Activated CD4-positive, alpha-beta memory T cell treated with anti-CD3 and anti-CD28 coated beads for 36 hours (primary cell): ENCODE measurements at regions not wholly inside any gene's neighbourhood (a gene's known extent, or its start where the extent isn't known, plus 50 kb on each side); places are given as distances from the start of the nearest gene placed in this dataset.
"Not testable (repeated sequence)": the region's sequence is repeated elsewhere in the genome, so short reads cannot be mapped to it uniquely, and the experiment has no call there.

Experiments
- CTCF ChIA-PET: fragments of 350-600 bp; sonication (Branson Sonifier 250); formaldehyde crosslinking; loops from one replicate; lab custom pipeline; 2021; ENCODE audit warnings: antibody characterized with exemption, inconsistent platforms; lab: Charles Lee
- POLR2A ChIA-PET: fragments of 350-600 bp; sonication (Branson Sonifier 250); formaldehyde crosslinking; loops from one replicate; lab custom pipeline; 2021; ENCODE audit warnings: antibody characterized with exemption; lab: Charles Lee
- DNase-seq: peaks from one replicate; pipeline ENCODE4 v3.0.0-alpha.2; 2020
- H3K27ac Mint-ChIP-seq: one replicate; pipeline ENCODE4 v1.8.0; 2021; ENCODE audit warnings: mixed read lengths
- H3K27me3 Mint-ChIP-seq: one replicate; pipeline ENCODE4 v1.8.0; 2021; ENCODE audit warnings: mixed read lengths
- H3K36me3 Mint-ChIP-seq: one replicate; pipeline ENCODE4 v1.8.0; 2021; ENCODE audit warnings: mixed read lengths
- H3K4me1 Mint-ChIP-seq: one replicate; pipeline ENCODE4 v1.8.0; 2021; ENCODE audit warnings: low read depth, mixed read lengths
- H3K4me3 Mint-ChIP-seq: one replicate; pipeline ENCODE4 v1.8.0; 2021; ENCODE audit warnings: mild to moderate bottlenecking, mixed read lengths
- H3K9me3 Mint-ChIP-seq: one replicate; pipeline ENCODE4 v1.8.0; 2021; ENCODE audit warnings: mixed read lengths
- intact Hi-C: fragments of 100-400 bp; cut with micrococcal nuclease; formaldehyde crosslinking; loops from one replicate; pipeline ENCODE4 v1.15.1; 2023

DNA sequence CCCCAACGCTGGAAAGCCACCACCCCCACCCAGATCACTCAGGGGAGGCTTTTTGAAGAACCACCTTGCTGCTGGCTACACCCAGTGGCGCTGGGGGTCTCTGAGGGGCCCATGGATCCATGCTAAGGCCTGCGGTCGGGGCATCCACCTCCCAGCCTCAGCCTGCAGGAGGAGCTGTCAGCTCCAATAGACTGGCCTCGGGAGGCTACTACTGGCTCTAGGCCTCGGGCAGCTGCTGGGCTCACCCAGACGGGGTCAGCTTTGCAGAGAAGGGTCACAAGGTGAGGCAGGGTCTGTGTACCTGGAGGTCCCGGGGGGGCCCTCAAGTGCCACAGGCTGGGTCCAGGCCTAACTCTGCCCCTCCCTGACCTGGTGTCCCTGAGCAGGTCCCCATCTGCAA, 193.7 kb downstream of the OLFM1 start:
- DNase-seq, result no peak
- POLR2A ChIA-PET, result no interaction called here
- intact Hi-C loops, result no loop called here

DNA sequence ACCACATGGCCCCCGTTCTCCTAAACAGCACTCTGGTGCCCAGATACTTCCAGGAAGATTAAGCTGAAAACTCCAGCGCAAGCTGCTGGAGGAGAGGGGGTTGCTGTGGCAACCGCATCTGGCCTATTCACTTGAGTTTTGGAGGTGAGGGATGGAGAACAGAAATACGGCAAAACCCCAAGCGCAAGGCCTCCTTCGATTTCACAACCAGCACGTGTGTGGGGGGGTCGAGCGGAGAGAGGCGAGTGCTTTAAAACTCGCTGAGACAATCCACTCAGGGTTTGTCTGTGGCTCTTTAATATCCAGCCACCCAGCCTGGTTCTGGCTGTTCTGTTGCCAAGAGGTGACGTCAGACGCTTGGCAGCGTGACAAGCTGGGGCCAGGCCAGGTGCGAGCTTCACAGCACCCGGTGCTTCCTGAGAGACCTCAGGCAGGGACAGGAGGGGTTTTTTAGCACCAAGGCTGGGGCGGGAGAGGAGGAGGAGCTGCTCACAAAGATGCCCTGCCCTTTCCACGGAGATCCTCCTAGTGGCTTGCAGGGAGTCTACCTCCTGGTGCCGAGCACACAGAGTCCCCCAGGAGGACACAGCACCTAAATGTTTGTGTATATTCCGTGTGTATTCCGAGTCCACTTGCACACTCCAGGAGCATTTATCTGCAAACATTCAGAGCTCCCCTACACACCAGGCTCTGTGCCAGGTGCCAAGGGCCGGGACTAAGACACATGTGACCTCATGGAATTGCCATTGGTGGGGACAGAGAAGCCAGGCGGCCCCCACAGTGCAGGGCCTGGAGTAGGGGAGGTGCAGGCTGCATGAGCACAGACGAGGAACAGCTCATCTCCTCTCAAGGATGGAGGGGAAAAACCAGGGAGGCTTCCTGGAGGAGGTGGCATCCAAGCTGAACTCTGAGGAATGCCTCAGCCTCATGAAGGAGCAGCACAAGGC, 194.6 kb downstream of the OLFM1 start:
- ChIA-PET POLR2A (no interaction called here), CTCF (no interaction called here)
- H3K36me3 Mint-ChIP-seq, result no peaks in the 10 kb centered on the region
- peak; percentile 35 for DNase-seq
- H3K4me3 Mint-ChIP-seq, result no peak overlapping the region
- intact Hi-C loops, result no loop called here
- H3K4me1 Mint-ChIP-seq, result no peaks in the 10 kb centered on the region
- H3K9me3 Mint-ChIP-seq, result peaks cover 6% of the 10 kb centered on the region
- H3K27me3 Mint-ChIP-seq, result no peaks in the 10 kb centered on the region
- no peak overlapping the region for H3K27ac Mint-ChIP-seq

More for the DNA sequence above, 193.7 kb downstream of the OLFM1 start:
- Mint-ChIP-seq H3K9me3 (peaks cover 1% of the 10 kb centered on the region), H3K27me3 (peaks cover 2% of the 10 kb centered on the region), H3K4me1 (no peaks in the 10 kb centered on the region), H3K36me3 (no peaks in the 10 kb centered on the region), H3K4me3 (no peak overlapping the region), H3K27ac (no peak overlapping the region)
- CTCF ChIA-PET, result no interaction called here

DNA sequence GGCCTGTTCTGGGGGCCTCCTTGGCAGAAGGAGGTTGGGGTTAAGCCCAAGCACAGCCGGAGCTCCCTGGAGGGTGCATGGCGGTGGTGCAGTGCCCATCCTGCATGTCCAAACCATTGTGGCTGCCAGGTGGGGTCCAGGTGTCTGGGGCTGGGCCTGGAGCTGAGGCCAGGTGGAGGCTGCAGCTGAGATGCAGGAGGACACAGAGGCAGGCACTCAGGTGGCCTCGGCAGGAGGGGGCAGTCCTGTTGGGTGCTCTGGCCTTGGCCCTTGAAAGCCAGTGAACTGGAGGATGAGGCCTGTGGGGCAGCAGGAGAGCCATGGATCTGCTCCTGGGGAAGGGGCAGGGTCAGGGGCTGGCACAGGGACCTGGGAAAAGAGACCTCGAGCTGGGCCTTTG, 195.3 kb downstream of the OLFM1 start:
- H3K9me3 Mint-ChIP-seq, result peaks cover 6% of the 10 kb centered on the region
- DNase-seq, result no peak
- no peak overlapping the region for H3K4me3 Mint-ChIP-seq
- H3K27me3 Mint-ChIP-seq, result no peaks in the 10 kb centered on the region
- no peaks in the 10 kb centered on the region for H3K36me3 Mint-ChIP-seq
- intact Hi-C loops, result no loop called here
- POLR2A ChIA-PET, result no interaction called here
- H3K27ac Mint-ChIP-seq, result no peak overlapping the region
- CTCF ChIA-PET, result no interaction called here
- H3K4me1 Mint-ChIP-seq, result no peaks in the 10 kb centered on the region

DNA sequence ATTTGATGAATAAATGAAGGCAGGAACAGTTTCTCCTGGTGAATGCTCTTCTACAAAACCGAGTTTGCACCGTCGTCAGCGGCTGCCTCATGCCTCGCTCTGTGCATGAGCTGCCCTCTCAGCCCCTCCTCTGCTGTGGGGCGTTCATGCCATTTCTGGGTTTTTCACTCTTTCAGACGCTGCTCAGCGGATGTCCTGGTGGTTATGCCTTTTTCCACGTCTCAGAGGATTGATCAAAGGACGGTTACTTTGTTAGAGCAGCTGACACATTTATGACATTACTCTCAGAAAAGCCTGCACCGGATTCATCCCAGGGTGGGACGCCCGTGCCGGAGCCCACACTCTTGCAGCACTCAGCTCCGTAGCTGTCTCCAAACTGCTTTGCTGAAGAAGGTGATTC, 195.9 kb upstream of the PPP1R26 start:
- H3K4me3 Mint-ChIP-seq, result no peak overlapping the region
- CTCF ChIA-PET, result no interaction called here

DNA sequence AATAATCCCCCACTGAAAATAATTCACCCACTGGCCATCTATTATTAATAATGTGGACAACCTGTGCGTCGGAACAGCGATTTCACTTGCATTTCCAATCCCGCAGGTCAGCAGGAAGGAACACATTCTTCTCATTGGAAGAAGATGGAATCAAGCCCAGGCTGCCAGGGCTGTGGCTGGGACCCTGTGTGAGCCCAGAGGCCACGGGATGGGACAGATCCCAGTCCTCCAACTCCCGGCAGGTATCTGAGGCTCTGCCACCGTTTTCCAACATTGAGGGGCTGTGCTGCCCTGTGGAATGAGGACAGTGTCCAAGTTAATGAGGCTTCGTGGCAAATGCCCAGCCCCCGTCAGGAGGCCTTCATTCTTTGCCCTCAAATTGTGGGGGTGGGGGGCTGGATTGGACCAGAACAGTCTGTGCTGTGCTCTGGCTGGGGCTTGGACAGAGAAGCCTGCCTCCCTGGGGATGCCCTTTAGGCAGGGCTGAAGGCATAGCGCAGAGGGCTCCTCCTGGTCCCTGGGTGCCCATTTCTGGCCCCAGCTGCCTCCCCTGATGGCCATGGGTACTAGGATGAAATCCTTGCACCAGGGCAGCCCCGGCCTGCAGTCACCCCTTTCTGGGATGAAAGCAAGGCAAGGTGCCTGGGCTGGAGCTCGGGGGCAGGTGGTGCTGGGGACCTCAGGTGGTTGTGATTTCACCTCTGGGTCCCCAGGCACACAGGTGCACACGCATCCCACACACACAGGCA, 195.0 kb upstream of the PPP1R26 start:
- no peaks in the 10 kb centered on the region for H3K4me1 Mint-ChIP-seq
- ChIA-PET CTCF (no interaction called here), POLR2A (no interaction called here)
- no peak overlapping the region for H3K27ac Mint-ChIP-seq
- H3K36me3 Mint-ChIP-seq, result no peaks in the 10 kb centered on the region
- no peaks in the 10 kb centered on the region for H3K27me3 Mint-ChIP-seq
- intact Hi-C loops, result no loop called here
- H3K4me3 Mint-ChIP-seq, result no peak overlapping the region
- DNase-seq, result no peak
- H3K9me3 Mint-ChIP-seq, result peaks cover 6% of the 10 kb centered on the region

More for the DNA sequence above, 195.9 kb upstream of the PPP1R26 start:
- Mint-ChIP-seq H3K27me3 (no peaks in the 10 kb centered on the region), H3K27ac (no peak overlapping the region), H3K4me1 (no peaks in the 10 kb centered on the region), H3K36me3 (no peaks in the 10 kb centered on the region), H3K9me3 (peaks cover 6% of the 10 kb centered on the region)
- POLR2A ChIA-PET, result no interaction called here
- intact Hi-C loops, result no loop called here
- DNase-seq, result no peak

DNA sequence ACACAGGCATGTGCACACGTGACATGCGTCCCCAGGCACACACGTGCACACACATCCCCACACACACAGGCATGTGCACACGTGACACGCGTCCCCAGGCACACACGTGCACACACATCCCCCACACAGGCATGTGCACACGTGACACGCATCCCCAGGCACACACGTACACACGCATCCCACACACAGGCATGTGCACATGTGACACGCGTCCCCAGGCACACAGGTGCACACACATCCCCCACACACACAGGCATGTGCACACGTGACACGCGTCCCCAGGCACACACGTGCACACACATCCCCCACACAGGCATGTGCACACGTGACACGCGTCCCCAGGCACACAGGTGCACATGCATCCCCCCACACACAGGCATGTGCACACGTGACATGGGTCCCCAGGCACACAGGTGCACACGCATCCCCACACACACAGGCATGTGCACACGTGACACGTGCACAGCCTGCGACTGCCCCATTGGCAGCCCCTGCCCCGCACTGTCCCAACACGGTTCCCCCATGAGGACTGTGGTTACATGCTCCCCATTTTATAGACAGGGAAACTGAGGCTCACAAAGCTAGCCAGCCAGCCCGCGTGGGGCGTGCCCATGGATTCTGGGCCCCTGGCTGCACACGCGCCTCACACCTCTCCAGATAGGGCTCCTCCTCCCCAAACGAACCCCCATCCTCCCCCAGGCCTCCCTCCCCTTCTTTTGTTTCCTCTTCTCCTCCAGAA, 193.2 kb upstream of the PPP1R26 start:
- H3K36me3 Mint-ChIP-seq, H3K4me1 Mint-ChIP-seq, H3K4me3 Mint-ChIP-seq, CTCF ChIA-PET, DNase-seq, intact Hi-C loops, POLR2A ChIA-PET, H3K27me3 Mint-ChIP-seq, H3K27ac Mint-ChIP-seq, H3K9me3 Mint-ChIP-seq: not testable (repeated sequence)

DNA sequence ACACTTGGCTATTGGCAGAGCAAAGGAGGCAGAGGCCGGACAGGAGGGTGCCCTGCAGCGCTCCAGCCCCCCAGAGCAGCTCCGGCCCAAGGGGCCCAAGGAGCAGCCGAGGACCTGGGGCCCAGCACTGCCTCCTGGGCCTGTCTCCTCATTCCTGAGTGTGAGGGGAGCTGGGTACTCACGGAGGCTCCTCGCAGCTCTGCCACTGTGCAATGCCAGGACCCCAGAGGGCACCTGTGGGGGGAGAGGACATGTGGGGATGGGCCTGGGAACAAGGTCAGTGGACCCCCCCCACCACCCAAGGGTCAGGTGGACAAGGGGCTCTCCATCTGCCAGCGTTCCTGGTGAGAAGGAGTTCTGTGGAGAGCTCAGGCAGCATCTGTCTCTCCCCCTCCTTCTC, 192.6 kb upstream of the PPP1R26 start:
- H3K36me3 Mint-ChIP-seq, result no peaks in the 10 kb centered on the region
- intact Hi-C loops, result no loop called here
- ChIA-PET CTCF (no interaction called here), POLR2A (no interaction called here)
- H3K27me3 Mint-ChIP-seq, result peaks cover 4% of the 10 kb centered on the region
- no peak overlapping the region for H3K27ac Mint-ChIP-seq
- H3K4me1 Mint-ChIP-seq, result no peaks in the 10 kb centered on the region
- peaks cover 6% of the 10 kb centered on the region for H3K9me3 Mint-ChIP-seq
- no peak overlapping the region for H3K4me3 Mint-ChIP-seq
- DNase-seq, result no peak

DNA sequence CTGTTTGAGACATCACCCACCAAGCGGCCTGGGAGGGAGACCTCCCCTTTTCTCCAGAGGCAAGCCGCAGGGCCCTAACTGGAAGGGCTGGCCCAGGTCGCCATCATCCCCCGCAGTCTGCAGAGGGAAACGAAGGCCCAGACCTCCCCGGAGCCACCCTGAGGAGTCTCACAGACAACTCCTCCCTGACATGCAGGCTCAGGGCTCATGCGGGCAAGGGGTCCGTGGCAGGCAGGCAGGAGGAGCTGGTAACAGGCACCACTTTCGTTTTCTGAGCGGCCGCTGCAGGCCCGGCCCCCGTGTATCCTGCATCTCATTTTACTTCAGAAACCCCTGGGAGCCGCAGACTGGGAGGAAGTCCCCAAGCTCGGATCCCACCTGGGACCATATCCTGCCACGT, 192.0 kb upstream of the PPP1R26 start:
- DNase-seq, result no peak
- H3K27ac Mint-ChIP-seq, result no peak overlapping the region
- intact Hi-C loops, result no loop called here
- ChIA-PET CTCF (no interaction called here), POLR2A (no interaction called here)
- H3K9me3 Mint-ChIP-seq, result peaks cover 6% of the 10 kb centered on the region
- H3K27me3 Mint-ChIP-seq, result peaks cover 4% of the 10 kb centered on the region
- no peaks in the 10 kb centered on the region for H3K36me3 Mint-ChIP-seq
- H3K4me1 Mint-ChIP-seq, result no peaks in the 10 kb centered on the region
- no peak overlapping the region for H3K4me3 Mint-ChIP-seq

DNA sequence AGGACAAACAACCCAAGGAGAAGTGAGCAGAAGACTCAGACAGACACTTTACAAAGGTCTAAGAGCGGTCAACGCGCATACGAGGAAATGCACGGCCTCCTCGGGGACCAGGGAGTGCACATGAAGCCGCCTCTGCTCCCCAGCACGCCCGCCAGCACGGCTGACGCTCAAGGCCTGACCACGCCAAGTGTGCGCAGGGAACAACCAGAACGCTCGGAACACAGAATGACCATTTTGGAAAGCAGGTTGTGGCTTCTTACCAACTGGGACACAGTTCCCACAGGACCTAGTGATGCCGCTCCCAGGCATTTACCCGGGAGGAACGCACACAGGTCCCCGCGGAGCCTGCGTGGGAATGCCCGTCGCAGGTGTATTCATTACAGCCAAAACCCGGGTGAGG, 191.5 kb upstream of the PPP1R26 start:
- peaks cover 4% of the 10 kb centered on the region for H3K27me3 Mint-ChIP-seq
- H3K9me3 Mint-ChIP-seq, result peaks cover 6% of the 10 kb centered on the region
- no peak for DNase-seq
- intact Hi-C loops, result no loop called here
- no peaks in the 10 kb centered on the region for H3K36me3 Mint-ChIP-seq
- H3K4me3 Mint-ChIP-seq, result no peak overlapping the region
- H3K4me1 Mint-ChIP-seq, result no peaks in the 10 kb centered on the region
- no peak overlapping the region for H3K27ac Mint-ChIP-seq
- CTCF ChIA-PET, result no interaction called here
- POLR2A ChIA-PET, result no interaction called here

DNA sequence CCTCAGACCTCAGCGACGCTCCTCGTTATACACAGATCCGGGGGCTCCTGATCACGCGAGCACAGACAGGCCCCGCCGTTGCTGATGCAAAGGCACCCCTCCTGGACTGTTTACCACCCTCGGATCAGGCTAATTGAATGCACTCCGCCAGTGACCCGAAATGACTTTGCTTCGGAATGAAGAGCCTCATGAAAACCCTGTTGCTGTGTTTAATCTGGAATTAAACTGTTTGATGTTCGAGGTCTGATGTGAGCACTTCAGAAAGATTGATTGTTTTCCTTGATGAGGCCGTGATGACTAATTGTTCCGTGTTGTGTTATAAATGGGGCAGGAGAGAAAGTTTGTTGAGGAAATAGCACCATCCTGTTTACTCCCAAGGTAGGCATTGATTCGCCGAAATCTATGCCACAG, 190.5 kb upstream of the PPP1R26 start:
- intact Hi-C loops, result no loop called here

DNA sequence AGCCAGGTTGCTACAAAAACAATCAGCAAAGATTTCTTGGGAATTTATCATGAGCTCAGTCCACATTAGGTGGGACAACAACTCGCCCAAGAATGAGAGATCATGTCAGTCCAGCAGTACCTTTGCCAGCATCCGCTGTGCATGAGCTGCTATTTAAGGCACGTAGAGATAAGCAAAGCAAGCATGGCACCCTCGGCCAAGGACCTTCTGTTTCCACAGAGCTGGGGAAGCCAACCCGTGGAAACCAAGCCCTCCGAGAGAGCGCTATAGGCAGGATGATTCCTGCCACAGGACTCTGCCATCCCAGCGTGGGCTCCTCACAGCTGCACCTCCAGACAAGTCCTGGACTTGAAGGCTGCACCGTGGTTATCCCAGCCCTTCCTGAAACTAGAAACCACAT, 189.5 kb upstream of the PPP1R26 start:
- no peak overlapping the region for H3K4me3 Mint-ChIP-seq
- peaks cover 6% of the 10 kb centered on the region for H3K9me3 Mint-ChIP-seq
- CTCF ChIA-PET, result no interaction called here
- H3K4me1 Mint-ChIP-seq, result no peaks in the 10 kb centered on the region
- intact Hi-C loops, result no loop called here
- peaks cover 4% of the 10 kb centered on the region for H3K27me3 Mint-ChIP-seq
- no peak overlapping the region for H3K27ac Mint-ChIP-seq
- DNase-seq, result no peak
- POLR2A ChIA-PET, result no interaction called here
- H3K36me3 Mint-ChIP-seq, result no peaks in the 10 kb centered on the region

More for the DNA sequence above, 190.5 kb upstream of the PPP1R26 start:
- DNase-seq, result no peak
- Mint-ChIP-seq H3K9me3 (peaks cover 6% of the 10 kb centered on the region), H3K4me3 (no peak overlapping the region), H3K36me3 (no peaks in the 10 kb centered on the region), H3K27me3 (peaks cover 4% of the 10 kb centered on the region), H3K27ac (no peak overlapping the region), H3K4me1 (no peaks in the 10 kb centered on the region)
- CTCF ChIA-PET, result no interaction called here
- POLR2A ChIA-PET, result no interaction called here

DNA sequence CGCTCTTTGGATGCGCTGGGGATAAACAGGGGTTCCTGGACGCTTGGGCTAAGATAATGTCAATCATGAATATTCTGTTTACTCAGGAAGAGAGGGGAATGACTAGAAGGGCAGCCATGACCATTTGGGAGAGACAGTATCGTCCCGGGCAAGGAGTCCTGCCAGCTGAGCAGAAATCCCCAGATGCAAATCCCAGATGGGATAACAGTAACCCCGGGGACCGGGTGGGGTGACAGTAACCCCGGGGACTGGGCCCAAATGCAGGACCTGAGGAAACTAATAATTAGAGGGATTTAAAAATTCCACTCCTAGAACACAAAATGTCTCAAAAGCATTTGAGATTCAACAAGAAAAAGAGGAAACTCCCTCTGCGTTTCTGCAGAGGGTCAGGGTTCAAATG, 189.0 kb upstream of the PPP1R26 start:
- intact Hi-C loops, result no loop called here

More for the DNA sequence above, 189.0 kb upstream of the PPP1R26 start:
- H3K9me3 Mint-ChIP-seq, result peaks cover 6% of the 10 kb centered on the region
- H3K4me1 Mint-ChIP-seq, result no peaks in the 10 kb centered on the region
- no peaks in the 10 kb centered on the region for H3K36me3 Mint-ChIP-seq
- POLR2A ChIA-PET, result no interaction called here
- DNase-seq, result no peak
- no peak overlapping the region for H3K4me3 Mint-ChIP-seq
- peaks cover 4% of the 10 kb centered on the region for H3K27me3 Mint-ChIP-seq
- CTCF ChIA-PET, result no interaction called here
- no peak overlapping the region for H3K27ac Mint-ChIP-seq
